HEK293 (cell line): ENCODE measurements at regions not wholly inside any gene's neighbourhood (a gene's known extent, or its start where the extent isn't known, plus 50 kb on each side); places are given as distances from the start of the nearest gene placed in this dataset.
"Not testable (repeated sequence)": the region's sequence is repeated elsewhere in the genome, so short reads cannot be mapped to it uniquely, and the experiment has no call there.

ENCODE experiments used
- CTCF ChIA-PET: fragments of 350-600 bp; formaldehyde crosslinking; extraction: SDS; loops from one replicate; lab custom pipeline; 2021; ENCODE audit warnings: antibody characterized with exemption; lab: Yijun Ruan, JAX
- POLR2A ChIA-PET: fragments of 300-600 bp; formaldehyde crosslinking; extraction: SDS; loops from one replicate; lab custom pipeline; 2020; ENCODE audit warnings: antibody characterized with exemption, inconsistent platforms; lab: Yijun Ruan, JAX
- H3K27ac ChIP-seq: fragments of 200-500 bp; sonication (Bioruptor generic); 2 replicates; pipeline ENCODE4 v1.5.1; 2014; ENCODE audit warnings: low read depth, low read length, control low read depth, inconsistent platforms; ENCODE audit errors: extremely low read depth
- H3K36me3 ChIP-seq, 2 experiments: fragments of 200-500 bp in 1 of 2; sonication (Bioruptor generic) in 1 of 2; 1 replicate in 1 of 2; 2 replicates in 1 of 2; pipeline ENCODE4 v1.5.1; 2014 to 2017; ENCODE audit warnings: inconsistent platforms in 2 of 2, low read length in 2 of 2; ENCODE audit not compliant: control insufficient read depth in 2 of 2, insufficient read depth in 1 of 2
- H3K4me1 ChIP-seq: fragments of 200-500 bp; sonication (Bioruptor generic); 2 replicates; pipeline ENCODE4 v1.5.1; 2014; ENCODE audit warnings: mild to moderate bottlenecking, low read length, inconsistent platforms; ENCODE audit not compliant: control insufficient read depth, insufficient read depth
- H3K4me3 ChIP-seq: 2 replicates; pipeline ENCODE4 v1.5.1; 2011; ENCODE audit warnings: low read depth, mild to moderate bottlenecking, control low read depth, low read length, moderate library complexity
- H3K9me3 ChIP-seq: fragments of 200-500 bp; sonication (Bioruptor generic); 2 replicates; pipeline ENCODE4 v1.5.1; 2014; ENCODE audit warnings: low read depth, low read length, inconsistent platforms; ENCODE audit not compliant: control insufficient read depth, insufficient read depth
- EGR2 ChIP-seq: fragments of 450-650 bp; formaldehyde crosslinking; IDR thresholded peaks from 2 replicates; pipeline ENCODE4 v1.5.1; 2016; ENCODE audit warnings: low read depth, missing biosample characterization, missing genetic modification characterization
- HOXD13 ChIP-seq: sonication (generic); formaldehyde crosslinking; IDR thresholded peaks from 2 replicates; pipeline ENCODE4 v1.8.0; 2022; ENCODE audit warnings: missing genetic modification reagents, borderline replicate concordance
- INSM2 ChIP-seq: fragments of 450-650 bp; formaldehyde crosslinking; IDR thresholded peaks from 2 replicates; pipeline ENCODE4 v1.5.1; 2016; ENCODE audit warnings: missing biosample characterization, missing genetic modification characterization
- KLF16 ChIP-seq: fragments of 450-650 bp; formaldehyde crosslinking; IDR thresholded peaks from 2 replicates; pipeline ENCODE4 v1.5.1; 2017; ENCODE audit warnings: missing biosample characterization, missing genetic modification characterization
- KLF17 ChIP-seq: fragments of 450-650 bp; formaldehyde crosslinking; IDR thresholded peaks from 2 replicates; pipeline ENCODE4 v1.5.1; 2016; ENCODE audit warnings: missing biosample characterization, missing genetic modification characterization
- TRIM28 ChIP-seq: IDR thresholded peaks from 2 replicates; pipeline ENCODE4 v1.6.1; 2011; ENCODE audit warnings: low read length, control low read depth, borderline replicate concordance
- ZFP37 ChIP-seq: fragments of 450-650 bp; formaldehyde crosslinking; IDR thresholded peaks from 2 replicates; pipeline ENCODE4 v1.5.1; 2016; ENCODE audit warnings: missing biosample characterization, missing genetic modification characterization
- ZNF10 ChIP-seq: fragments of 450-650 bp; formaldehyde crosslinking; IDR thresholded peaks from 2 replicates; pipeline ENCODE4 v1.5.1; 2017; ENCODE audit warnings: missing biosample characterization, missing genetic modification characterization
- ZNF133 ChIP-seq: fragments of 450-650 bp; formaldehyde crosslinking; IDR thresholded peaks from 2 replicates; pipeline ENCODE4 v1.5.1; 2016; ENCODE audit warnings: missing biosample characterization, missing genetic modification characterization
- ZNF169 ChIP-seq: fragments of 450-650 bp; formaldehyde crosslinking; IDR thresholded peaks from 2 replicates; pipeline ENCODE4 v1.5.1; 2016; ENCODE audit warnings: missing biosample characterization, missing genetic modification characterization
- ZNF239 ChIP-seq: fragments of 450-650 bp; formaldehyde crosslinking; IDR thresholded peaks from 2 replicates; pipeline ENCODE4 v1.5.1; 2016; ENCODE audit warnings: missing biosample characterization, missing genetic modification characterization
- ZNF280D ChIP-seq: fragments of 450-650 bp; formaldehyde crosslinking; IDR thresholded peaks from 2 replicates; pipeline ENCODE4 v1.5.1; 2016; ENCODE audit warnings: missing biosample characterization, missing genetic modification characterization
- ZNF416 ChIP-seq: fragments of 450-650 bp; formaldehyde crosslinking; IDR thresholded peaks from 2 replicates; pipeline ENCODE4 v1.5.1; 2016; ENCODE audit warnings: missing biosample characterization, missing genetic modification characterization
- ZNF473 ChIP-seq: fragments of 450-650 bp; formaldehyde crosslinking; IDR thresholded peaks from 2 replicates; pipeline ENCODE4 v1.5.1; 2017; ENCODE audit warnings: missing biosample characterization, missing genetic modification characterization
- ZNF544 ChIP-seq: fragments of 450-650 bp; formaldehyde crosslinking; IDR thresholded peaks from 2 replicates; pipeline ENCODE4 v1.5.0; 2017; ENCODE audit warnings: missing biosample characterization, missing genetic modification characterization
- ZNF585B ChIP-seq: fragments of 450-650 bp; formaldehyde crosslinking; IDR thresholded peaks from 2 replicates; pipeline ENCODE4 v1.5.1; 2016; ENCODE audit warnings: missing biosample characterization, missing genetic modification characterization
- ZNF654 ChIP-seq: fragments of 450-650 bp; formaldehyde crosslinking; IDR thresholded peaks from 2 replicates; pipeline ENCODE4 v1.5.1; 2016; ENCODE audit warnings: low read depth, missing biosample characterization, missing genetic modification characterization
- ZNF776 ChIP-seq: fragments of 450-650 bp; formaldehyde crosslinking; IDR thresholded peaks from 2 replicates; pipeline ENCODE4 v1.5.0; 2017; ENCODE audit warnings: missing biosample characterization, missing genetic modification characterization, borderline replicate concordance

- H3K36me3 ChIP-seq: no peaks in the 10 kb centered on the region
- no peaks in the 10 kb centered on the region for H3K4me1 ChIP-seq
- no peak overlapping the region for H3K4me3 ChIP-seq
- TF ChIP-seq ZNF10 (tag by site-specific recombination) (peak; percentile 57), ZFP37 (no peak)
- no peaks in the 10 kb centered on the region for H3K9me3 ChIP-seq
- CTCF ChIA-PET: no interaction called here
- POLR2A ChIA-PET: no interaction called here
- no peak overlapping the region for H3K27ac ChIP-seq
Observed at GRCh38 chr16:55072976-55073375, 142.3 kb downstream of the IRX5 start.

- ChIA-PET POLR2A (no interaction called here), CTCF (no interaction called here)
- H3K27ac ChIP-seq: no peak overlapping the region
- H3K4me3 ChIP-seq: no peak overlapping the region
- H3K9me3 ChIP-seq: no peaks in the 10 kb centered on the region
- no peaks in the 10 kb centered on the region for H3K4me1 ChIP-seq
- no peaks in the 10 kb centered on the region for H3K36me3 ChIP-seq
- TF ChIP-seq INSM2 (tag by site-specific recombination) (no peak), ZNF133 (tag by site-specific recombination) (no peak), ZNF280D (tag by site-specific recombination) (no peak), ZNF585B (tag by site-specific recombination) (no peak), ZNF776 (tag by site-specific recombination) (no peak), EGR2 (no peak), KLF17 (tag by site-specific recombination) (no peak), HOXD13 (CRISPR knock-in tag) (no peak), ZNF473 (tag by site-specific recombination) (no peak), KLF16 (tag by site-specific recombination) (no peak), ZNF416 (no peak), ZNF544 (tag by site-specific recombination) (no peak), ZNF239 (tag by site-specific recombination) (no peak), ZNF654 (tag by site-specific recombination) (no peak), ZNF169 (tag by site-specific recombination) (no peak), TRIM28 (no peak)
Observed at GRCh38 chr16:55073830-55074229, 143.2 kb downstream of the IRX5 start.

GRCh38 chr16:55075208-55075607 is 144.5 kb downstream of the IRX5 start:
- H3K4me3 ChIP-seq, POLR2A ChIA-PET, H3K4me1 ChIP-seq, CTCF ChIA-PET, H3K9me3 ChIP-seq, H3K36me3 ChIP-seq, H3K27ac ChIP-seq: not testable (repeated sequence)
- peak; percentile 54 for TF ChIP-seq ZNF585B (tag by site-specific recombination)
